ENCODE measurements at regions not wholly inside any gene's neighbourhood (a gene's known extent, or its start where the extent isn't known, plus 50 kb on each side); places are given as distances from the start of the nearest gene placed in this dataset.

DNA sequence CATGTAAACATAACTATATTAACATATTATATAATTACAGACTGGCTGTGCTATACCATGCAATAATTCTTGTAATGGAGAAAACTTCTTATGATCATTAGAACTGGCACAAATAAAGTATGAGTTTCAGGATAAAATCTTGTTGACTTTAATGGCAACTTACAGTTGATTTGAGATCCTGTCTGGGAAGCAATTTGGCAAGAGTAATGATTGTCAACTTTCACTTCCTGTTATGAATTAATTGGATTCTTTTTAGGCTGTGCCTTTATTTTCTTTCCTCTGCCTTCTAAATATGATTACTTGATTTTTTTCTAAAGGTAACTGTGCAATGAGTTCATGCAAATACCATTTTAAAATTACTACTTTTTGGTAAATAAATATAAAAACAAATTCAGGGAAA, 158.1 kb upstream of the B3GAT2 start:
- DNase-seq (ENCODE audit: low read depth in 4 of 4, low spot score in 2 of 4): no peak

DNA sequence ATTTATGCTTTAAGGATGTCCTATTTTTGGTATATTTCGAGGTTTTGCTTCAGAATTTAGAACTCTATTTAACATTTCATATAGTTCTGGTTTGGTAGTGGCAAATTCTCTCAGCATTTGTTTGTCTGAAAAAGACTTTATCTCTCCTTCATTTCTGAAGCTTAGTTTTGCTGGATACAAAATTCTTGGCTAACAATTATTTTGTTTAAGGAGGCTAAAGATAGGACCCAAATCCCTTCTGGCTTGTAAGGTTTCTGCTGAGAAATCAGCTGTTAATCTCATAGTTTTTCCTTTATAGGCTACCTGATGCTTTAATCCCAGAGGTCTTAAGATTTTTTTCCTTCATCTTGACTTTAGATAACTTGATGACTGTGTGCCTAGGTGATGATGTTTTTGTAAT, 162.7 kb upstream of the B3GAT2 start:
- DNase-seq (ENCODE audit: low read depth in 4 of 4, low spot score in 2 of 4): no peak

DNA sequence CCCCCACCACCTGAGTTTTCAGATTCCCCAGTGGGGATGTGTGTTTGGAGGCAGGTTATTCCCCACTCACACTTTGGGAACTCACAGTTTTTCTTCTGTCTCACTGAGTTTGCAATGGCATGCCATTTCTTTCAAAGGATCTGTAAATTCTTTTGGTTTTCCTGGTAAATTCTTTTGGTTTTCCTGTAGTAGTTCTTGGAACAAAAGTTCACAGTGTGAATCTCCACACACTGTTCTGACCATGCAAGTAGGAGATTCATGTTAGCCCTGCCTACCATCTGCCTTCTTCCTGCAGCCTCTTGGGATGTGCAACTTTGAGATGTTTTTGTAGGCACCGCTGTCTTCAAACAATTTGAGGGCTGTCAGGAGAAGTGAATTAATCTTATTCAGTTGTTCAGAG, 165.6 kb upstream of the OGFRL1 start:
- no peak for DNase-seq (ENCODE audit: low read depth in 4 of 4, low spot score in 2 of 4)

DNA sequence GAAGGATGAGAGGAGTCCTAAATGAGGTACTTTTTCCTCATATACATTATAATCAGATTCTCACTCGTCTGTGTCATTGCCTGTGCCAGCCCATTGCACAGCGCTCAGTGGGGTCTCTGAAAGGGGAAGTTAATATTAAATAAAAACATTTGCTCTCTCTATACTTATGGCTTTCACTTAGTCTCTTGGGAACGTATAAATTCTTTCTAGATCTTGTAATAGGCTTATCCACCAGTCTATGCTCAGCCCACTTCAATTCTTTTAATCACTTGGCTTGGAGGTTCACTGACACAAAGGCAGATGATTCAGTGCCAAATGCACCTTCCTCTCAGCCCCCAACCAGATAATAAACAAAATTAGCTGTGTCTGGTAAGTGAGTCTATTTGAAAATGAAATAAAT, 164.3 kb upstream of the OGFRL1 start:
- DNase-seq (ENCODE audit: low read depth in 4 of 4, low spot score in 2 of 4): no peak

DNA sequence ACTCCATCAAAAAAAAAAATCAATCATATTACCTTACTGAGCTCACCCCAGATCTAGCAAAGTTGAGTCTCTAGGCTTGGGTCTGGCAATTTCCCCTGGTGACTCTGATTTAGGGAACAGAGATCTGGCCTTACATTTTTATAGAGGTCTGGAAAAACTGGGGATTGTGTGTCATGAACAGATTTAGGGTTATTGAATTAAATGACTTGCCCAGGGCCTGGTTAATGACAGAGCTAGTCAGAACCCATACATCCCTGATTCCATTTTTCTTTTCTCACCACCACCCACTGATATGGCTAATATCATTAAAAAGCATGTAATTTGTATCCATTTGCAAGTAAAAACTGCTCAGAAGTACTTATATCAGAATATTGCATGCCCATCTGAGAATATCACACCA, 163.4 kb upstream of the OGFRL1 start:
- DNase-seq (ENCODE audit: low read depth in 4 of 4, low spot score in 2 of 4): no peak

DNA sequence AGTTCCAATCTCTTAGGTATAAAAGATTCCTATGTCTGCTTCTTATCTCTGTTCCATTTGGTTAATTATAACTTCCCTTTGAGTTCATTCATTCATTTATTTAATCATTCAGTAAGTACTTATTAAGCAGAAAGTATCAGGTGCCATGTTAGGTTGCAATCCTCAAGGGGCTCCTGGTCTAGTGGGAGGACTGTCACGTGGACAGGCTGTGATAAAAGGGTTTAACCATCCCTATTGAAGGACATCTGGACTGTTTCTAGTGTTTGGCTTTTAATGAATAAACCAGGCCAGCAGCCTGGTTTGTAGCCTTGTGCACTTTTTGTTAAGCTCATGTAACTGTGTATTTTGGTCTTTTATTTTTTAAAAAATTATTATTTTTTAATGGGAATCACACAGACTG, 162.1 kb upstream of the OGFRL1 start:
- DNase-seq (ENCODE audit: low read depth in 4 of 4, low spot score in 2 of 4): no peak

DNA sequence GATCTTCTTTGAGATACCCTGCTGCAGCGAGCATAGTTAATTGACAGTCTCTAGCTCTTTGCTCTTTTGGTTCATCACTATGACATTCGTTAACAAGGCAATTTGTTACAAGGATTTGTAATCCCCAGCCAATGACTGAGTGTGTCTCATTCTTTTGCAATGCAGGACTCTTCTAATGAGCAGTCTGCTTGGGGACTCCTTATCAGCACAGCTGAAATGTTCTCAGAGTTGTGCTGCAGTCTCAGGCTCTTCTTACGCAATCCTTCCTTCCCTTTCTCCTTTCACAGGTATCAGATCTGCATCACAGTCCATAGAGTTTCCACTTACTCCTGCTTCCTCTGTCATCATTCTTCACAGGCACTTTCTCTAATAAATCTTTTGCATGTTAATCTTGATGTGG, 161.2 kb upstream of the OGFRL1 start:
- no peak for DNase-seq (ENCODE audit: low read depth in 4 of 4, low spot score in 2 of 4)

DNA sequence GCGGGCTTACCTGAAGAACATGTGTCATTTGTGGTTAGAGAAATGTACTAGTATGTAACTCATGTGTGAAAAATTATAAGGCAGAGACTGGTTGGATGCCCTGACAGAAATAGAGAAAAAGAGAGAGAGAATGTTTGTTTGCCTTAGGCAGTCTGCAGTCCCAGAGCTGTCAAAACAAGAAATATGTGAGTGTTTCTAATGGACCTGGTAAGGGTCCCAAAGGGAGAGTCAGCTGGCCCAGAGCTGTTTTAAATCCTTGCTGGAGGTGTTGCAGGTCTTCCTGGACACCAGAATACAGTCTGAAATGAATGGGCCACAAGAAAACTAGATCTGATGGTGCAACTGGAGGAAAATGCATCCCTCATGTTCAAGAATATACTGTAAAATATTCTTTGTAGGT, 158.3 kb upstream of the OGFRL1 start:
- no peak for DNase-seq (ENCODE audit: low read depth in 4 of 4, low spot score in 2 of 4)

DNA sequence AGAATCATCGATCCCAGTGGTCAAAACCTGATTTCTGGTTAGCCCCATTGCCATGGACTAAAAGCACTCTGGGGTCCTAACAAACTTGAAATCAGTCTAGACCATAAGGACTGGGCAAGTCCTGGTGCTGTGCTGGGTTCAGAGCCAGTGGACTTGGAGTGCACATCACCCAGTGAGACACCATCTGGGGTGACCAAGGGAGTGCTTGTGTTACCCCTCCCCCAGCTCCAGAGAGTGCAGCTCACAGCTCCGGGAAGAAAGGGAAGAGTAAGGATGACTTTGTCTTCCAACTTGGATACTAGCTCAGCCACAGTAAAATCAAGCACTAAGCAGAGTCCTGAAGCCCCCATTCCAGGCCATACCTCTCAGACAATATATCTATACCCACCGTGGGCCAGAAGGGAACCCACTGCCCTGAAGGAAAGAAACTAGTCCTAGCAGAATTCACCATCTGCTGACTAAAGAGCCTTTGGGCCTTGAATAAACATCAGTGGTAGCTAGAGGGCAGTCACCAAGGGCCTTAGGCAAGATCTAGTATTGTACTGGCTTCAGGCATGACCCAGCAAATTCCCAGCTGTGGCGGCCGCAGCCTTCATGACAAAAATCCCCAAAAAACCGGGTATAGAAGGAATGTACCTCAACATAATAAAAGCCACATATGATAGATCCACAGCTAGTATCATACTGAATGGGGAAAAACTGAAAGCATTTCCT, 153.5 kb upstream of the OGFRL1 start:
- DNase-seq (ENCODE audit: low read depth in 4 of 4, low spot score in 2 of 4): no peak

DNA sequence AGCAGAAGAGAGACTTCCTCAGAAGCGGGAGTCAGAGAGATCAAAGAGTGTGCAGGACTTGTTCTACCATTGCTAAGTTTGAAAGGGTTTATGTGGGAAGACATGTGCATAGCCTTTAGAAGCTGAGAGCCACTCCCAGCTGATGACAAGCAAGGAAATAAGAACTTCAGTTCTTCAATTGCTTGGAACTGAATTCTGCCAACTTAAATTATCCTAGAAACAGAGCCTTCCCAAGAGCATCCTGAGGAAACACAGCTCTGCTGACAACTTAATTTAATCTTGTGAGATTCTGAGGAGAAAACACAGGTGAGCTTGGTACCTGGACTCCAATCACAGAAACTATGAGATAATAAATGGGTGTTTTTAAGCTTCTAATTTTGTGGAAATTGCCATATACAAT, 150.6 kb upstream of the OGFRL1 start:
- no peak for DNase-seq (ENCODE audit: low read depth in 4 of 4, low spot score in 2 of 4)

DNA sequence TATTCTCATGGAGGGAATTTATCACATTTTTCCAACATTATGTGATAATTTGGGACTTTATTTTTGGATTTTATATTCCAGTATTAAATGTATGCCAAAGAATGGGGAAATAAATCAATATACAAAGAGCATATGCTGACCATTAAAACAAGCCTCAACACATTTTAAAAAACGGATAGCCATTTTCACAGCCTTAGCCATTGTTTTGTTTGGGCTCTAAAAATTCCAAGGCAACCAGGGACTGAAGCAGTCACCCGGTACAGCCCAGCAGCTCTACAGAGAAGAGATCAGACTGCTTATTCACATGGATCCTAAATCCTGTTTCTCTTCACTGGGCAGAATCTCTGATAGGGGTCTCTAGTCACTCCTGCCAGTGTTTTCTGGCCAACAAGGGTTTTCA, 150.2 kb upstream of the OGFRL1 start:
- DNase-seq (ENCODE audit: low read depth in 4 of 4, low spot score in 2 of 4): no peak

DNA sequence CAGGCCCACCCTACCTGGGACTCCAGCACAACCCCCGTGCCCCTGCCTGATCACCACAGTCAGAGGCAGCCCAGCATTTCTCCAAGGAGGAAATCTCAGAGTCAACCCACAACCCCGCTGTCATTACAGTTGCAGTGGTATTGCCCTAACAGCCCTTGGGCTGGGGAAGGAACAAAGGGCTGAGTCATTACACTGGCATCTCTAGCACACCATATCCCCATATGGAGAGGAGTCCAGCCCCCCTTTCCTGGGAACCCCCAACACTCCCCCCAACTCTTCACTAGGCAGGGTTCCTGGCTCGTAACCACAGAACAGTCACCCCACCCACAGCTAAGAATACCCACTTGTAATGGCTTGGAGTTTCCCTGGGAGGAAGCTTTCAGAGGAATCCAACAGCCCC, 149.4 kb upstream of the OGFRL1 start:
- no peak for DNase-seq (ENCODE audit: low read depth in 4 of 4, low spot score in 2 of 4)

DNA sequence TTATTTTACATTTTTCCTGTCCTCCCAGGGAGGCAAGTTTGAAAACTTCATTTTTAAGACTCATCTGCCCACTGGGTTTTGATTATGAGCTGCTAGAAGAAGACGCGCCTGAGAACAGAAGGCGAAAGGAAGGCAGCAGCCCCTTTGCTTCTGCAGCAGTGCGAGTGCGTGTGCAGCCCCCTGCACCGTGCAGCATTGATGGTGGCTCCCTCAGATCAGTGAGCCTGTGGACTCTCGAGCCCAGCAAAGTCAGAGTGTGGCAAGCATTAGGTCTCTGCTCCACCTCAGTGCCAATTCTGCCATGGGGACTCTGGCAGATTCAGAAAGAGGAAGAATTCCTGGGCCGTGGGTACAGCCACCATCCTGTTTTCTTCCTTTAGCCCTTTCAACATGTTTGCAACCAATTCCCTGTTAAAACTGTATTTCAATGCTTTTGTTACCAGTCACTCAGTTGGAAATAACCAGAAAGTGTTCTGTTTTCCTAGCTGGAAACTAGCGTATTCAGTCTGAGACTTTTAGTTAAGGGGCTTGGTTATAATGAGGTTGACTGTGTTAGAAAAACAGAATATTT, 134.8 kb upstream of the OGFRL1 start:
- DNase-seq (ENCODE audit: low read depth in 4 of 4, low spot score in 2 of 4): no peak

DNA sequence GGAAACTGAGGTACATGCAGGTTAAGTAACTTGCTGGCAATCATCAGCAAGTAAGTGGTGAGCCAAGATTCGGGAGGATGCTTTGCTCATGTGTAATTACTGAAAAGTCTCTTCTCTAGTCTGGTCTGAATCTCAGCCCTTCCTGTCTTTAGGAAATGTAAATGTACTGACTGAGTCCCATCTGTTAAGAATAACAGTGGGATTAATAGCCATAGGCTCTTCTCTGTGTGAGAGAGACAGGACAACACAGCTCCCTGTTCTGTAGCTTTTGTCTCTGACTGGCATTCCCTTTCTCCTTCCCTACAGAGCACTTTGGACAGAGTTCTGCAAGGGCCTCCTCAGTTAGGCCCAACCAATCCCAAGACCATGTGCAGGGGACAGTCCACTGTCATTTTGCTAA, 131.3 kb upstream of the OGFRL1 start:
- DNase-seq (ENCODE audit: low read depth in 4 of 4, low spot score in 2 of 4): no peak

DNA sequence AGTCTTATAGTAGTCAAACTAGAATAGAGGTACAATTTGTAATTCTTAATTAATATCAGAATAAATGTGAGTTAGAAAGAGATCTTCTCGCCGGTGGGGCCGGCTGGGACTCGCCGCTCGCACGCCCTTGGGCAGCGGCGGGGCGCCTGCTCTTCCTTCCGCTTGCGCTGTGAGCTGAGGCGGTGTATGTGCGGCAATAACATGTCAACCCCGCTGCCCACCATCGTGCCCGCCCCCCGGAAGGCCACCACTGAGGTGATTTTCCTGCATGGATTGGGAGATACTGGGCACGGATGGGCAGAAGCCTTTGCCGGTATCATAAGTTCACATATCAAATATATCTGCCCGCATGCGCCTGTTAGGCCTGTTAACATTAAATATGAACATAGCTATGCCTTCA, 123.7 kb upstream of the OGFRL1 start:
- no peak for DNase-seq (ENCODE audit: low read depth in 4 of 4, low spot score in 2 of 4)

DNA sequence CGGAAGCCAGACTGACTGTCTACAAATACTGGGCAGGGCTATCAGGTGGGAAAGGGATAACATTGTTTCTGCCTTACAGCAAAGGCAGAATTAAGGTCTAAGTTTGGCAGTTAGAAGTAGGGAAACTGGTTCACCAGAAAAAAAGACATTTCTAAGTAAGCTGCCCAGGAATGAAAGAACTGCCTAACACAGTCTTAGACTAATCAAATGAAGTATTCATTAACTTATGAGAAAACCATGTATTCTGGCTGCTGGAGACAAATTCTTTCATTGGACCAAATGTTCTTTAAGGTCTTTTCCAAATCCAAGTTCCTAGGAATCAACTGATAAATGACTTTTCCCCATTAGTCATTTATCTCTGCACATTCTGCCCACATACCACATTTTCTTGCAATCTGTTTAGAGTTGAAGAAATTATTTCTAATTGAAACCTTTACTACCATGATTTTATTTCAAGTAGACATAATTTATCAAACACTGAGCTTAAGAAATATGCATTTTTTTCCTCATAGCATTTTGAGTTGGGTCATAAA, 120.3 kb upstream of the OGFRL1 start:
- no peak for DNase-seq (ENCODE audit: low read depth in 4 of 4, low spot score in 2 of 4)

DNA sequence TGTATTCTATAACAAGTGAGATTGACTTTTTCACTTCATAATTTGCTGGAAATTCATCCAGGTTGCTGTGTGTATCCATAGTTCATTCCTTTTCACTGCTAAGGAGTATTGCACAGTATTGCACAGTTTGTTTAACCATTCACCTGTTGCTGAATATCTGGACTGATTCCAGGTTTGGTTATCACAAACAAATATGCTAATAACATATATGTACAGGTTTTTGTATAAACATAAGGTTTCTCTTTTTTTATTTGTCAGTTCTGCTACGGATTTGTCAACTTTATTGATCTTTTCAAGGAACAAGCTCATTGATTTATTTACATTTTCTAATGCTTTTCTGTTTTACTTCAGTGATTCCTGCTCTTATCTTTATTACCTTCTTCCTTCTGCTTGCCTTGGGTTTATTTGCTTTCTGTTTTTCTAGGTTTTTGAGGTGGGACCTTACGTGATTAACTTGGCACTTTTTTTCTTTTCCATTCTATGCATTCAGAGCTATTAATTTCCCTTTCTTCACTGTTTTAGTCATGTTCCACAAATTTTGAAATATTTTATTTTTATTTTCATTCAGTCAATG, 117.0 kb upstream of the OGFRL1 start:
- no peak for DNase-seq (ENCODE audit: low read depth in 4 of 4, low spot score in 2 of 4)

DNA sequence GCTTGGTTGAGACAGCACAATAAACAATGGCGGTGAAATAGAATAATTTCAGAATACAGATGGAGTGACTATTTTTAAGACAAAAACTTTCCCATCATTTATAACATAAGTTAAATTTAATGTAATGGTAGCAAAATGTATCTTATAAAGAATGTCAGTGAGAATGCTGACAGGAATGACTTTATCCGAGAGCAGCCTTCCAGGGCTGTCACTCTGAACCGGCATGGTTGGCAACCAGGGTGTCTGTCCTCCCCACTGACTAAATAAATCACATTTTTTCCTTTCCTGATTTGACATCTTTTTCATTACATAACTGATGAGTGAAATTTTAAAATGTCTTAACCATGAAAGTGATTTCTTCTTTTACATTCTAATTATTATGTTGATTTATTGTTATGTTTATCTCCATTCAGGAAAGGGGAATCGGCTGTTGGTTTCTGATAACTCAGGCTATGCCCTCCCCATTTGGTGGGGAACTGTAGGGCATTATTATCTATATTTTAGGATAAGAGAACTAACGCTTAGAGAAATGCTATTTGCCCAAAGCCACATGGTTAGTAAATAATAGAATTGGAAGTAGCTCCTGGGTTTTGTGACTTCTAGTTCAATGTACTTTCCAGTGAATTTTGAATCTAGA, 109.2 kb upstream of the OGFRL1 start:
- no peak for DNase-seq (ENCODE audit: low read depth in 4 of 4, low spot score in 2 of 4)

DNA sequence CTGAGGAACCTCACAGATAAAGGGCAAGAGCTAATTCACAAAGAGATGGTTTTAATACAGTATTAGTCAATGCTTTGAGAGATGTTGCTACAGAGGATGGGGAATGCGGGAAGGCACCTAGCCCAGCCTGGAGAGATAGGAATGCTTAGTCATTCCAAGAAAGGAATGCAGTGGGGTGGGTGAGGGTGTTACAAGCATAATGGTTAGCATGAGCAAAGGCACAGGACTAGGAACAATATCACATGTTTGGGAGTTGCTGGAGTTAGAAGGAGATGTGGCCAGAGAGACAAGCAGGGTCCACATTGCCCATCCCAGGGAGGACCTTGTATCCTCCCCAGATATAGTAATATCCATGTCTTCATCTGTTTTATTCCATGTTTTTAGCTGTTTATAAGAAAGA, 107.0 kb upstream of the OGFRL1 start:
- no peak for DNase-seq (ENCODE audit: low read depth in 4 of 4, low spot score in 2 of 4)

DNA sequence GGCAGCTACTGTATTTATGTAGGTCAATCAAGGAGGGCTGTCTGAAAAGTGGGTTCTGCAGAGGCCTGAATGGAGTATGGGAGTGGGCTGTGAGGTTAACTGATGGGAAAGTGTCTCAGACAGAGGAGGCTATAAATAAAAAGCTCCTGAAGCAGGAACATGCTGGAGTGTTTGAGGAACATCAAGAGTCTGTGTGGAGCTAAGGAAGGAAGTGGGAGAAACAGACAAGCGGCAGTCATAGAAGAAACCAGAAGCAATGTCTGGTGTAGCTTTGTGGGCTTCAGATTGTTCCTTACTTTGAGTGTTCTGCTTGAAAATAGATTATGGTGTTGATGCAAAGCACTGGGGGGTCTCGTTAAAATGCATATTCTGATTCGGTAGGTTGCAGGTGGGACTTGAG, 101.5 kb upstream of the OGFRL1 start:
- no peak for DNase-seq (ENCODE audit: low read depth in 4 of 4, low spot score in 2 of 4)

DNA sequence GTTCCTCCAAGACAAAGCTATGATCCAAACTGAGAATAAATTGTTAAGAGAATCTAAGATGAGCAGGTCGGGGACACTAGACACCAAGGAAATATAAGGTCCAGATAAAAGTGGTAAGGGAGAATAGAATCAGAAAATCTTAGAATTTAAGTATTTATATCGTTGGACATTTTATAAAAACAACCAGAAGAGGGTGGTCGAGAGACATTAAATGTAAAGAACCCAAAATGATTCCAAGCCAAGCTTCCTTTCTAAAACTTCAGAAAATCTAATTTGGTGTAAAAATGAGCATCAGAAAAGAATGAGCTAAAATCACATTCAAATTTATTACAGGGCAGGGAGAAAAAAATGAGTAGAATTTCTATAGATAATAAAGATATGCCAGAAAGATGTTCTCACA, 97.8 kb upstream of the OGFRL1 start:
- DNase-seq (ENCODE audit: low read depth in 4 of 4, low spot score in 2 of 4): no peak

DNA sequence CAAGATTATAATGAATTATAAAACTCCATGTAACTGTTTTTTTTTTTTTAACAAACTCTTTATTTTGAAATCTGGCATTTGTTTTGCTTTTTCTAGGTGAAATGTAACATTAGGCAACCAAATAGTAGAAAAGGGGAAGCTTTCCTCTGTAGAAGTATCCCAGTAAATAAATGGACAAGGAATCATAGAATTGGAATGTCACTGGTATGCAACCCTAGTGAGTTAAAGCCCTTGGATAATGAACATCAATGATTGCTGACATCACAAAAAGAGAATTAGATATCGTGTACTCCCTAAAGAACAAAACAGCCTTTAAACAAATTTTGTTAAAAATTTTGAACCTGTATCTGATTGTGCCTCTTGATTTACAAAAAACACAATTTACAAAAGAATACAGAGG, 93.9 kb upstream of the OGFRL1 start:
- no peak for DNase-seq (ENCODE audit: low read depth in 4 of 4, low spot score in 2 of 4)
